GM19467 (cell line): ENCODE measurements at regions not wholly inside any gene's neighbourhood (a gene's known extent, or its start where the extent isn't known, plus 50 kb on each side); places are given as distances from the start of the nearest gene placed in this dataset.
"Not testable (repeated sequence)": the region's sequence is repeated elsewhere in the genome, so short reads cannot be mapped to it uniquely, and the experiment has no call there.

ENCODE experiments used
- ATAC-seq: cut with Tn5 transposase; IDR thresholded peaks from one replicate; pipeline ENCODE4 v1.9.1; 2021; ENCODE audit warnings: mild to moderate bottlenecking, moderate library complexity; ENCODE audit not compliant: unreplicated experiment

DNA sequence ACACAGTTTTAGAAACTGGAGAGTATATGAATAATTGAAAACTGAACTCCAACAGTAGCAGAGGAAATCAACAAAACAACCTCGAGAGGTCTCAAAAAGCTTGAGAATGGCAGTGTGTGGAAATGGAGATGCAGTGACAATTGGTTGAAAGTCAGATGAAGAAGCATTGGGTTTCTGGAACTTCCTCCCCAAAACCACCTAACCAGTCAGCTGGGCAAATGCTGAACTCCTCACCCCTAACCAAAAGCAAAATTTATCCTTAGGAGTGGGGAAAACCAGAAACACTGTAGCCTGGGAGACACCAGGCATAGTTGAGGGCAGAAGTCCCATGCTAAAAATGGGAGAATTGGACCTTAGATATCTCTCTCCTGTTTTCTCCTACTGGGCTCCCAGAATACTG is 109.9 kb downstream of the TANC2 start:
- no peak for ATAC-seq

- no peak for ATAC-seq
Measured at GRCh38 chr17:63078707-63079106, 112.7 kb downstream of the TANC2 start.

- no peak for ATAC-seq
Measured at GRCh38 chr17:63082273-63082861, 116.3 kb downstream of the TANC2 start.

- no peak for ATAC-seq
Measured at GRCh38 chr17:63082952-63083351, 116.9 kb downstream of the TANC2 start.

DNA sequence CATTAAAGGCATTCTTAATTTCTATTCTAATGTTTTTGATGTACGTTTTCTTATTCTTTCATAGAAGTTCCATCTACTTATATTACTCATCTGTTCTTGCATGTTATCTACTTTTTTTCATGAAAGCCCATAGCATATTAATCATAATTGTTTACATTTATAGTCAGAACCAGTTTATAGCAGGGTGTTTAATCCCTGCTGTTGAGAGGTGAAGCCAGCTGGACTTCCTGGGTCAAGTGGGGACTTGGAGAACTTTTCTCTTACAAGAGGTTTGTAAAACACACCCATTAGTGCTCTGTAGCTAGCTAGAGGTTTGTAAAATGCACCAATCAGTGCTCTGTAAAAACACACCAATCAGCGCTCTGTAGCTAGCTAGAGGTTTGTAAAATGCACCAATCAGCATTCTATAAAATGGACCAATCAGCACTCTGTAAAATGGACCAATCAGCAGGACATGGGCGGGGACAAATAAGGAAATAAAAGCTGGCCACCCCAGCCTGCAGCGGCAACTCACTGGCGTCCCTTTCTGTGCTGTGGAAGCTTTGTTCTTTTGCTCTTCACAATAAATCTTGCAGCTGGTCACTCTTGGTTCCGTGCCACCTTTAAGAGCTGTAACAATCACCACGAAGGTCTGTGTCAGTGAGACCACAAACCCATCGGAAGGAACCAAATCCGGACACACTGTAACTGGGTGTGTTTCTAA is 120.6 kb downstream of the TANC2 start:
- ATAC-seq, result no peak

- not testable (repeated sequence) for ATAC-seq
Measured at GRCh38 chr17:63090358-63091114, 124.5 kb downstream of the TANC2 start.

GRCh38 chr17:63091909-63092308 is 125.9 kb downstream of the TANC2 start:
- not testable (repeated sequence) for ATAC-seq

DNA sequence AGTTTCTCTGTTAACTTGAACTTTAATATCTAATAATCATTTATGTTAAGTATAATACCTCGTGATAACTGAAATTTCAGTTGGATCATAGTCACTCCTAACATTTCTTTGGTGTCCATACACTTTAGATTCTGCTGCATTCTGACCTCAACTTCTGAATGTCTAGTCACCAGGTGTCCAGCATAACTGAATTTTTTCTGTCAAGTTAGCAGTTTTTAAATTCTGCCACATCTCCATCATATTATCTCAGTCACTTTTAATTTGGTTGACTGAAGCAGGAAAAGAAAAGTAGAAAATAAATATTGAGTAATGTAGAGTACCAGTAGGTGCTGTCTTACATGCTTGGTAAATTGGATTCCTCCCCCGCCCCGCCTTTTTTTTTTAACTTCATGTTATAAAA is 128.6 kb downstream of the TANC2 start:
- no peak for ATAC-seq

- ATAC-seq, result no peak
Measured at GRCh38 chr17:63095459-63095858, 129.4 kb downstream of the TANC2 start.

- ATAC-seq, result no peak
Measured at GRCh38 chr17:63095879-63096278, 129.8 kb downstream of the TANC2 start.

GRCh38 chr17:63096426-63096825 is 130.4 kb downstream of the TANC2 start:
- no peak for ATAC-seq

GRCh38 chr17:63099425-63099824 is 133.4 kb downstream of the TANC2 start:
- no peak for ATAC-seq

- ATAC-seq, result no peak
Measured at GRCh38 chr17:63102034-63102433, 136.0 kb downstream of the TANC2 start.

- ATAC-seq, result no peak
Measured at GRCh38 chr17:63106050-63106449, 140.0 kb downstream of the TANC2 start.

DNA sequence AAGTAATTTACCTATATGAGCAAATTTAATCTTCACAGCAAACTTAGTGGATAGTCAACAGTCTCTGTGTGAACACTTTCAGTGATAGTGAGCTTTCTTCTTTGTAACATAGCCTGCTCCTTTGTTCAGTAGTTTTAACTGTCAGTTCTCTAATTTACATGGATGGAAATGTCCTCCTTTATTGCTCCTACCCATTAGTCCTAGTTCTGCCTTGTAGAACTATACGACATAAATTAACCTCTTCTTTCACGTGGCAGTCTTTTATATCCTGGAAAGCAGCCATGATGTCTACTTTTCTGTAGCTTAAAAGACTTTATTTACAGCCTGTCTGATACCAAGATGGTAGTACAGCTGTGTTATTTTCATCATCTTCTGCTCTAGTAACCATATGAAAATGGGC is 143.6 kb downstream of the TANC2 start:
- ATAC-seq, result no peak

- ATAC-seq, result no peak
Measured at GRCh38 chr17:63113167-63113566, 147.1 kb downstream of the TANC2 start.

GRCh38 chr17:63116228-63116627 is 150.2 kb downstream of the TANC2 start:
- ATAC-seq, result no peak

DNA sequence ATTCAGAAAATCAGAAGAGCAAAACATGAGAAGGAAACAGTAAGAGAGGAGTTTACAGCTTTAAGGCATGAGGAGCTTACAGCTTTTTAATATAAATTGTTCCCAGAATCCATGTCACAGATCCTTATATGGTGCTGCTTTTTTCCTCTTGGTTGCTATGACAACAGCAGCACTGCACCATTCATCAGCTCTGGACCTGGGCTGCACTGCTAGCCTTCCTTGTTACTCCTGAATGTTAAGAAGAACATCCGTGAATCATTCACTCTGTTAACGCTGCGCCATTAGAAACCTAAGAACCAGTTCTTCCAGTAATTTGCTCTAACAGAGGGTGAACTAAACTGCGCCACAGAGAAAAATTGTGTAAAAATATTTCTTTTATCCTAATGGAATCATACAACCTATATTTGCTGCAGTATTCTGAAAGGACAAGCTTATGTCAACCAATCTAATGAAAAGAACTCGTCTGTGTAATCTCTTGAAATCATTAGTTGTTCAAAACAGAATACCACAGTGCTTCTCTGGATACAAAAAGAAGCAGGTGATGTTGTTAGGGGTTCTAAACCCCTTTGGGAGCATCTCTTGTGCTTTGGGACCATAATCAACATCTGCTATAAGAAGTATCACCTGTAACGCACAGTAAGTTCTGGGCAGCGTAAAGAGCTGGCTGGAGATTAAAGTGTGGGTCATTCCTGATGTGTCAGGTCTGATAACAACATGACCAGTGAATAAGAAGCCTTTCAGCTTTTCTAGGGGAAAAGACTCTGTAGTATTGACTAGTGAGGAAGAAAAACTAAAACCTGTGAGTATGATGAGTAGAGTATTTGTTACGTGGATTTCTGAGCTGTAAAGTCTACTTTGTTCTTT is 151.2 kb downstream of the TANC2 start:
- ATAC-seq, result no peak

- ATAC-seq, result no peak
Measured at GRCh38 chr17:63120406-63120805, 154.4 kb downstream of the TANC2 start.

DNA sequence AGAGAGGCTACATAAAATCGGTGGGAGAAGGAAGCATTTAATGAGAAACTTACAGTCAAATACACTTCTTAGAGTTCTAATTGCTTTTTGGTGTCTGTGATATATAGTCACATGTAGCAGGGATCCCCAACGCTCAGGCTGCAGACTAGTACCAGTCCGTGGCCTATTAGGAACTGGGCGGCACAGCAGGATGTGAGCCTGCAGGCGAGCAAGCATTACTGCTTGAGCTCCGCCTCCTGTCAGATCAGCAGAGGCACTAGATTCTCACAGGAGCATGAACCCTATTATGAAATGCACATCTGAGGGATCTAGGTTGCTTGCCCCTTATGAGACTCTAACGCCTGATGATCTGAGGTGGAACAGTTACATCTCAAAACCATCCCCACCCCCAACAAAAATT is 158.5 kb downstream of the TANC2 start:
- no peak for ATAC-seq

DNA sequence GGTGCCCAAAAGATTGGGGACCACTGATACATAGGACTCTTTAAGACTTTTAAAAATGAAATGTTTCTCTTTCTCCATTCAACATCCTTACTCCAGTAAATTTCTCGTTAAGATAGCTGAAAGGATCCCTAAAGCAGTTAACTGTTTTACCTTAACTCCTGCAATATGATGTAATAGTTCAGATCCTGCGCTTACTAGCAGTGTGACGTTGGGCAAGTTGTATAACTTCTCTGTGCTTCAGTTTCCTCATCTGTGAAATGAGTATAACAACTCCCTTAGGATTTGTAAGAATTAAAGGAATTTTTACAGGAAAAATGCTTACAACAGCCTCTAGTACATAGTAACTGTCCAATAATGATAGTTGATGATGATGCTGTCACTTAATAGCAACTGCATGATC is 158.9 kb downstream of the TANC2 start:
- no peak for ATAC-seq
